Endothelial cell of umbilical vein (primary cell): ENCODE measurements at regions not wholly inside any gene's neighbourhood (a gene's known extent, or its start where the extent isn't known, plus 50 kb on each side); places are given as distances from the start of the nearest gene placed in this dataset.

ENCODE experiments used
- EZH2 ChIP-seq: IDR thresholded peaks from 2 replicates; pipeline ENCODE4 v1.6.1; 2012; ENCODE audit warnings: borderline replicate concordance, low read depth, mild to moderate bottlenecking, moderate library complexity, low read length, inconsistent platforms; ENCODE audit not compliant: severe bottlenecking
- POLR2A ChIP-seq: IDR thresholded peaks from 2 replicates; pipeline ENCODE4 v1.6.1; 2012; ENCODE audit warnings: low read depth, mild to moderate bottlenecking, control low read depth, low read length
- TF ChIP-seq, protein P1 (sequence below), 2 donors: IDR thresholded peaks; 1 replicate in 1 of 2; 2 replicates in 1 of 2; pipeline ENCODE4 v1.5.1; 2011; ENCODE audit warnings: low read length in 2 of 2, mild to moderate bottlenecking in 2 of 2, moderate library complexity in 2 of 2, control low read depth in 1 of 2, inconsistent platforms in 1 of 2, low read depth in 1 of 2; ENCODE audit not compliant: insufficient read depth in 1 of 2; ENCODE audit errors: extremely low read depth in 1 of 2

DNA sequence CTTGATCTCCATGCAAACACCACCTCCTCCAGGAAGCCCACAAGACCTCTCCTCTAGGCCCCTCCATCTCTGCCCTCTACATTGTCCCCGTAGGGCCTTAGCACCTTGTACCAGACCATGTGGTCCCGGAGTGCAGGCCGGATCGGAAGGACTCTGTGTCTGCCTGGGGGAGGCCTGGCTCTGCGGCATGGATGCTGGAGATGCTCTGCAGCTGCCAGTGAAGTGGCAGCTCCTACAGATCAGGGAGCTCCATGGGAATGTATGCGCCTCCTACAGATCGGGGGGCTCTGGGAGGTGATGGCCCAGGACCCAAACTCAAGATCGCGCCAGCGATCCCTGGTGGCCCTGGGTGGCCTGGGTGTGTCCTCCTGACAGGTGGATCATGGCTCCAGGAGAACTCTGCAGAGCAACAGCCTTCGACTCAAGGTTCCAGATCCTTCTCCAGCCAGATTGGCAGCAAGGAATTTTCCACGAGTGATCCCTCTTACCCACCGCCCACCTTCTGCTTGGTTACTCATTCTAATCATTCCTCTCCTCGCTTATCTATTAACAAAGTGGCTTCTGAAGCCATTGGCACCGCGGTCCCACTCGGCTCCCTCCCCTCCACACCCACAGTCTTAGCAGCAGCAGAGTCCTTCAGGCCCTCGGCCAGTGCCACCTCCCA lies 67.3 kb downstream of the ADRA2C start:
- TF ChIP-seq EZH2 (no peak), POLR2A (no peak)
- TF ChIP-seq, protein P1, sequence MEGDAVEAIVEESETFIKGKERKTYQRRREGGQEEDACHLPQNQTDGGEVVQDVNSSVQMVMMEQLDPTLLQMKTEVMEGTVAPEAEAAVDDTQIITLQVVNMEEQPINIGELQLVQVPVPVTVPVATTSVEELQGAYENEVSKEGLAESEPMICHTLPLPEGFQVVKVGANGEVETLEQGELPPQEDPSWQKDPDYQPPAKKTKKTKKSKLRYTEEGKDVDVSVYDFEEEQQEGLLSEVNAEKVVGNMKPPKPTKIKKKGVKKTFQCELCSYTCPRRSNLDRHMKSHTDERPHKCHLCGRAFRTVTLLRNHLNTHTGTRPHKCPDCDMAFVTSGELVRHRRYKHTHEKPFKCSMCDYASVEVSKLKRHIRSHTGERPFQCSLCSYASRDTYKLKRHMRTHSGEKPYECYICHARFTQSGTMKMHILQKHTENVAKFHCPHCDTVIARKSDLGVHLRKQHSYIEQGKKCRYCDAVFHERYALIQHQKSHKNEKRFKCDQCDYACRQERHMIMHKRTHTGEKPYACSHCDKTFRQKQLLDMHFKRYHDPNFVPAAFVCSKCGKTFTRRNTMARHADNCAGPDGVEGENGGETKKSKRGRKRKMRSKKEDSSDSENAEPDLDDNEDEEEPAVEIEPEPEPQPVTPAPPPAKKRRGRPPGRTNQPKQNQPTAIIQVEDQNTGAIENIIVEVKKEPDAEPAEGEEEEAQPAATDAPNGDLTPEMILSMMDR (IDR thresholded peaks at IDR 0.05; ENCODE audit: extremely low read depth in 1 of 2, insufficient read depth in 1 of 2, low read depth in 1 of 2, low read length in 2 of 2): no peak
